SKM-1 (cell line): ENCODE measurements at regions not wholly inside any gene's neighbourhood (a gene's known extent, or its start where the extent isn't known, plus 50 kb on each side); places are given as distances from the start of the nearest gene placed in this dataset.
"Not testable (repeated sequence)": the region's sequence is repeated elsewhere in the genome, so short reads cannot be mapped to it uniquely, and the experiment has no call there.

Experiments used
- DNase-seq: peaks from one replicate; lab custom pipeline; 2025; ENCODE audit not compliant: unreplicated experiment; lab: John Stamatoyannopoulos, UW

DNA sequence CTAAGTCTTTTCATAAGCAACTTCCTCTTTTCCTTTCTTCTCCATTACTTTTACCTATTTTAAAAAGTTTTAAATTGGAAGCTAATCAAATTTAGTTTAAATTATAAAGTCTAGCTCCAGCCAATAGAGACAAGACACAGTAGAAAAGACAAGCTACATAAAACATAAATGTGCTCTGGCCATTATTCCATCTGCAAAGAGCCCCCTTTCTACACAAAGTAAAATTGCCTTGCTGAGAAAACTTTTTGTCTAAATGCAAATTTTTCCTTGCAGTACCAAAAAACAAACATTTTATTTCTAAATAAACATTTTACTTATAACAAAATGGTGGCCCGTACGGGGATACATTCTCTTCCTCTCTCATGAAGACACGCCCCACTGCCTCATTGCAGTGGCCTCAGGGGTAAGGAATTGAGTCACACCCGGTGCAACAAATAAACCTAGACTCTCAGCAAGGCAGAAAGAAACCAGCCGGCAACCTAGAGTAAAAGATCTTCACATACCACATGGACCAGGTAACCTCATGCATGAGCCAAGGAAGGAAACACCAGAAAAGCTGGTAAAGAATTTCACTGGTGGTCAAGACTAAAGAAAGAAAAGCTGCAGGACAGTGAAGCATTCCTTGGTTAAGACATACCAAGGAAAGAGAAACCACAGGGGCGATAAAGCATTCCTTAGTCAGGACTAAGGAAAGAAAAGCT, 71.6 kb upstream of the ZNF746 start:
- no peak for DNase-seq

DNA sequence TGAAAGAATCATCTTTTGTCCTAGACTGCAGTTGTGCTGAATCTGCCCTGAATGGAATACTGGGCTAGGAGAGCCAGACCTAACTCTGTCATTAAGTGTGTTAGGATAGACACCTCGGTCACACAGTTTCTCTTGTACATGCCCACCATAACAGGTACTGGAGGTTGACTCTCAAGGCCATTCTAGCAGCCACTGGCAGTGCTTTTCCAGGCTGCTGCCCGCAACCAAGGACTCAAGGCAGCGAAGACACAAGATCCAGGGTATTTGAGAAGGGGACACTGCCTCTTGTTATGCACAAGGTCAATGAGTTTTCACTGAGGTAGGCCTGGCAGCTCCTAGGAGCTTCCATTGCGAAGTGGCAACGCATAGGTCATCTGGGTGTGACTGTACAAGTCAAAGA, 70.6 kb upstream of the ZNF746 start:
- DNase-seq: no peak

DNA sequence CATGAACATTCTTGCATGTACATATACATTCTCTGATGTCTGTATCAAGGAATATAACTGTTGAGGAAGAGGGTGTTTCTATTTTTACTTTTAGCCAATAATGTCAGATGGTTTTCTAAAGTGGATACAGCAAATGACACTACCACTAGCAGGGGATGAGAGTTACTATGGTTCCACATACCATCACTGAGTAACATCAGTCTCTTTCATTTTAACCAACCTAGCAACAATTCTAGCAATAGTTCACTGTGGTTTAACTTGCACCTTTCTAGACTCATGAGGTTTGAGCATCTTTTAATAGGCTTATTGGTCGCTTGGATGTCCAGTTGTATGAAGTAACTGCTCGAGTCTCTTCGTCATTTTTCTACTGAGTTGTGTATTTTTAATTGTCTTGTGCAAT, 68.5 kb upstream of the ZNF746 start:
- no peak for DNase-seq

- DNase-seq: no peak
These were observed 67.4 kb upstream of the ZNF746 start for GRCh38 chr7:149565096-149565382.

GRCh38 chr7:149564340-149565095, 66.9 kb upstream of the ZNF746 start:
- DNase-seq: no peak

DNA sequence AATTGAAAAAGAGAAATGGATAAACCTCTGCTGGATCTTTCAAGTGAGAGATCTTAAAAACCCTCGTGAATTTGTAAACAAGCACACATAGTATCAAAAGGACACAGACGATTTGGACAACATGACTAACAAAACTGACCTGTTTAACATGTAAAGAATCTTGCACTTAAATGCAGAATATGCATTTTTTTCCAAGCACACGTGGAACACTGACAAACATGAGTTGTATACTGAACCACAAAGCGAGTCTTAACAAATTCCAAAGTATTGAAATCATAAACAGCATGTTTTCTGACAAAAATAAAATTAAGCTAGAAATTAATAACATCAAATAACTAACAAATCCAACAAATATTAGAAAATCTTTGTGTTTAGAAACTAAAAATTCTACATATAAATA, 65.0 kb upstream of the ZNF746 start:
- DNase-seq: no peak

DNA sequence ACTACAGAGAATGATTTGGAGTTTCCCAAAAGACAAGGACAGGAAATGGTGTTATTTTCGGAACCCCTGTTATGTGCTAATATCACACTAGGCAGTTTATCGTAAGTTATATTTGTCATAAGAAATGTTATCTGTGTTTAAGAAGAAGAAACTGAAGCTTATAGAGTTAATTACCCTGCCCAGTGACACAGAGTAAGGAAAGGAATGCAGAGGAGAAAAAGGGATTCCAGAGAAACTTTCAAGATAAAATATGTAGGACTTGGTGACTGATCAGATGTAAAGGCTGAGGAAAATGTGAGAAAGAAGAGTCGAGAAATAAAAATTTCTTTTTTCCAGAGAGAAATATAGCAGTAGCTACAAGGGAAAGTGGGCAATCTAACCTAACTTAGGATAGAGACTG, 63.5 kb upstream of the ZNF746 start:
- no peak for DNase-seq

DNA sequence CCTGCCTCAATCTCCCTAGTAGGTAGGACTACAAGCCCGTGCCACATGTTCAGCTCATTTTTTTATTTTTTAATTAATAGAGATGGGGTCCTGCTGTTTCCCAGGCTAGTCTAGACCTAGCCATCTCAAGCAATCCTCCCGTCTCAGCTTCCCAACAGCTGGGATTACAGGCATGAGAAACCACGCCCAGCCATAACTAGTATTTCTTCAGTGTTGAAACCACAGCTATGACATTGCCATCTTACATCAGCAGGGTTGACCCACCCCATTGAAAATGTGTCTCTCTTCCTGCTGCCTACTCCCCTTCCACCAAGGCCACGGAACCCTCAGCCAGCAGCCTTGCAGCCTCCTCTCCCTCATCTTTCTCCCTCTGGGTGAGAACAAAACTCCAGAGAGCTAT, 62.1 kb upstream of the ZNF746 start:
- DNase-seq: no peak

DNA sequence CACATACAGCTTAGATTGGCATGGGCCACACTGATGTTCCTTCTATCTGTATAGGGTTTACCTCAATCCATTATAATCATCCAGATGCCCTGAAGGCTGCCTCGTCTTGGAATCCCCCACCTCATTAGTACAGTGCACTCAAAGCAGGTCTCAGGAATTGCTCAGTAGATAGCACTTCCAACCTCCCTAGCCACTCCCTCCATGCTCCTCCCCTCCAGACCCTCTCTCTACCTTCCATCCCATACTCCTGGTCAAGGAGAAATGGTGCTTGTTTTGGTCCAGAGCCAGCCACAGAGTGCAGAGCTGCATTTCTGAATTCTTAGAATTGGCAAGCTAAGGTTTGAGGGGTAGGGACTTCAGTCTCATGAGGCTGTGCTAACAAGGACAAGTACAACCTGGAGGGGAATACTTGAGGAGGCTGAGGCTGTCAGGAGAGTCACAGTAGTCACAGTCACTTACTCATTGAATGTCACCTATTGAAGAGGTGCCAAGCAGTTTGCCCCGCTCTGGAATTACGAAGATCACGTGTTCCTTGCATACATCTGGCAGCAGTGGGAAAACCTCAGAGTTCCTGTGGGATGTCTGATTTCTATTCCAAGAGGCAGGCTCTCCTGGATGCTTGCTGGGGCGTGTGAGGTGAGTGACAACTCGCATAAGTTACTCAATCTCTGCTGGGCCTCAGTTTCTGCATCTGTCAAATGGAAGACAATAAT, 60.7 kb upstream of the ZNF746 start:
- DNase-seq: no peak

- not testable (repeated sequence) for DNase-seq
These were observed 58.9 kb upstream of the ZNF746 start for GRCh38 chr7:149556525-149556924.

- not testable (repeated sequence) for DNase-seq
These were observed 57.2 kb upstream of the ZNF746 start for GRCh38 chr7:149554821-149555220.

- DNase-seq: not testable (repeated sequence)
These were observed 56.4 kb upstream of the ZNF746 start for GRCh38 chr7:149553991-149554390.

GRCh38 chr7:149552799-149553198, 55.2 kb upstream of the ZNF746 start:
- no peak for DNase-seq
